Peyer's patch (tissue), 4 donors: ENCODE measurements at regions not wholly inside any gene's neighbourhood (a gene's known extent, or its start where the extent isn't known, plus 50 kb on each side); places are given as distances from the start of the nearest gene placed in this dataset.

Source experiments
- DNase-seq, 3 donors: peaks; one replicate each; pipeline ENCODE4 v3.0.0-alpha.2; 2017 to 2019
- H3K27ac ChIP-seq, 4 donors: fragments of 200-600 bp; sonication (generic); one replicate each; pipeline ENCODE4 v1.5.1; 2016 to 2019
- H3K27me3 ChIP-seq, 2 donors: fragments of 200-600 bp; sonication (generic); one replicate each; pipeline ENCODE4 v1.5.1; 2019
- H3K36me3 ChIP-seq, 3 donors: fragments of 200-600 bp; sonication (generic); one replicate each; pipeline ENCODE4 v1.5.1; 2016 to 2019
- H3K4me1 ChIP-seq, 4 donors: fragments of 200-600 bp; sonication (generic); one replicate each; pipeline ENCODE4 v1.5.1; 2016 to 2019
- H3K4me3 ChIP-seq, 4 donors: fragments of 200-600 bp; sonication (generic); 1 replicate in 3 of 4; 2 replicates in 1 of 4; pipeline ENCODE4 v1.5.1; 2016 to 2019; ENCODE audit warnings: mild to moderate bottlenecking in 1 of 4
- H3K9me3 ChIP-seq, 4 donors: fragments of 200-600 bp; sonication (generic); one replicate each; pipeline ENCODE4 v1.5.1; 2016 to 2019; ENCODE audit warnings: mild to moderate bottlenecking in 1 of 4
- CTCF ChIP-seq, 6 experiments: fragments of 450-650 bp in 4 of 6; fragments of 200-600 bp in 2 of 6; sonication (generic) in 1 of 6; IDR thresholded peaks; one replicate each; pipeline ENCODE4 v1.5.1; 2017 to 2019; ENCODE audit warnings: antibody characterized with exemption in 6 of 6, mild to moderate bottlenecking in 3 of 6, moderate library complexity in 1 of 6
- POLR2A ChIP-seq, 2 donors: fragments of 450-650 bp; IDR thresholded peaks; one replicate each; pipeline ENCODE4 v1.5.1; 2017; ENCODE audit warnings: antibody characterized with exemption in 2 of 2, mild to moderate bottlenecking in 2 of 2, moderate library complexity in 2 of 2

- Histone ChIP-seq H3K36me3 (no peaks in the 10 kb centered on the region), H3K9me3 (no peaks in the 10 kb centered on the region), H3K4me3 (no peak overlapping the region), H3K4me1 (no peaks in the 10 kb centered on the region), H3K27me3 (no peaks in the 10 kb centered on the region), H3K27ac (no peak overlapping the region)
- TF ChIP-seq POLR2A (IDR thresholded peaks at IDR 0.05) (no peak), CTCF (IDR thresholded peaks at IDR 0.05) (no peak)
- no peak for DNase-seq
These were observed 339.3 kb upstream of the POM121L12 start for GRCh38 chr7:52695973-52696595.

GRCh38 chr7:52691257-52691656, 344.2 kb upstream of the POM121L12 start:
- no peaks in the 10 kb centered on the region for H3K36me3 ChIP-seq
- no peak overlapping the region for H3K27ac ChIP-seq
- TF ChIP-seq POLR2A (IDR thresholded peaks at IDR 0.05) (no peak), CTCF (IDR thresholded peaks at IDR 0.05) (no peak)

GRCh38 chr7:52689912-52690311, 345.5 kb upstream of the POM121L12 start:
- TF ChIP-seq POLR2A (IDR thresholded peaks at IDR 0.05) (no peak), CTCF (IDR thresholded peaks at IDR 0.05) (no peak)
- H3K4me1 ChIP-seq, result no peaks in the 10 kb centered on the region
- no peaks in the 10 kb centered on the region for H3K9me3 ChIP-seq
- no peaks in the 10 kb centered on the region for H3K27me3 ChIP-seq
- no peak for DNase-seq
- H3K4me3 ChIP-seq, result no peak overlapping the region
- no peak overlapping the region for H3K27ac ChIP-seq
- no peaks in the 10 kb centered on the region for H3K36me3 ChIP-seq

More at GRCh38 chr7:52691257-52691656, 344.2 kb upstream of the POM121L12 start:
- no peak overlapping the region for H3K4me3 ChIP-seq
- DNase-seq, result no peak
- H3K27me3 ChIP-seq, result no peaks in the 10 kb centered on the region
- H3K4me1 ChIP-seq, result no peaks in the 10 kb centered on the region
- H3K9me3 ChIP-seq, result no peaks in the 10 kb centered on the region

- no peak for TF ChIP-seq POLR2A (IDR thresholded peaks at IDR 0.05)
- TF ChIP-seq CTCF (IDR thresholded peaks at IDR 0.05), result no peak
- Histone ChIP-seq H3K4me1 (no peaks in the 10 kb centered on the region), H3K36me3 (no peaks in the 10 kb centered on the region), H3K27me3 (no peaks in the 10 kb centered on the region), H3K9me3 (no peaks in the 10 kb centered on the region), H3K4me3 (no peak overlapping the region), H3K27ac (no peak overlapping the region)
- no peak for DNase-seq
These were observed 350.1 kb upstream of the POM121L12 start for GRCh38 chr7:52685333-52685732.

- no peaks in the 10 kb centered on the region for H3K4me1 ChIP-seq
- no peak for TF ChIP-seq POLR2A (IDR thresholded peaks at IDR 0.05)
- TF ChIP-seq CTCF (IDR thresholded peaks at IDR 0.05), result no peak
- no peak overlapping the region for H3K27ac ChIP-seq
- H3K36me3 ChIP-seq, result no peaks in the 10 kb centered on the region
- H3K4me3 ChIP-seq, result no peak overlapping the region
- H3K27me3 ChIP-seq, result no peaks in the 10 kb centered on the region
- no peak for DNase-seq
- no peaks in the 10 kb centered on the region for H3K9me3 ChIP-seq
These were observed 351.0 kb upstream of the POM121L12 start for GRCh38 chr7:52684388-52684787.

GRCh38 chr7:52682993-52683392, 352.4 kb upstream of the POM121L12 start:
- H3K4me1 ChIP-seq, result no peaks in the 10 kb centered on the region
- H3K36me3 ChIP-seq, result no peaks in the 10 kb centered on the region
- no peak overlapping the region for H3K27ac ChIP-seq
- no peaks in the 10 kb centered on the region for H3K9me3 ChIP-seq
- DNase-seq, result no peak
- TF ChIP-seq CTCF (IDR thresholded peaks at IDR 0.05) (no peak), POLR2A (IDR thresholded peaks at IDR 0.05) (no peak)
- H3K27me3 ChIP-seq, result no peaks in the 10 kb centered on the region
- no peak overlapping the region for H3K4me3 ChIP-seq
